Fibroblast of lung (primary cell): ENCODE measurements at regions not wholly inside any gene's neighbourhood (a gene's known extent, or its start where the extent isn't known, plus 50 kb on each side); places are given as distances from the start of the nearest gene placed in this dataset.

ENCODE experiments used
- DNase-seq, 2 donors: peaks; one replicate each; pipeline versions ENCODE4 v3.0.0 to v3.0.0-alpha.2; 2010; ENCODE audit warnings: low read depth in 2 of 2
- H2AFZ ChIP-seq: 2 replicates; pipeline ENCODE4 v1.5.1; 2012; ENCODE audit warnings: low read length, control low read depth, inconsistent platforms
- H3K27ac ChIP-seq: 2 replicates; pipeline ENCODE4 v1.5.1; 2011; ENCODE audit warnings: low read length, control low read depth; ENCODE audit not compliant: insufficient read depth
- H3K27me3 ChIP-seq: 2 replicates; pipeline ENCODE4 v1.5.1; 2011; ENCODE audit warnings: mild to moderate bottlenecking, low read length; ENCODE audit not compliant: control insufficient read depth, insufficient read depth
- H3K36me3 ChIP-seq: 2 replicates; pipeline ENCODE4 v1.5.1; 2011; ENCODE audit warnings: low read length; ENCODE audit not compliant: control insufficient read depth, insufficient read depth
- H3K4me1 ChIP-seq: 2 replicates; pipeline ENCODE4 v1.5.1; 2011; ENCODE audit warnings: low read length; ENCODE audit not compliant: control insufficient read depth, insufficient read depth; ENCODE audit errors: extremely low read depth
- H3K4me2 ChIP-seq: 2 replicates; pipeline ENCODE4 v1.5.1; 2011; ENCODE audit warnings: low read length, control low read depth; ENCODE audit not compliant: insufficient read depth; ENCODE audit errors: extremely low read depth
- H3K4me3 ChIP-seq, 4 experiments: fragments of 200-600 bp in 1 of 4; sonication (generic) in 1 of 4; replicated peaks in 1 of 4; 2 replicates each; pipeline ENCODE4 v1.5.1; 2011 to 2016; ENCODE audit warnings: low read length in 4 of 4, low read depth in 3 of 4, mild to moderate bottlenecking in 3 of 4, control low read depth in 2 of 4, inconsistent platforms in 1 of 4, mixed read lengths in 1 of 4; ENCODE audit not compliant: insufficient read depth in 1 of 4; ENCODE audit errors: control extremely low read depth in 1 of 4
- H3K79me2 ChIP-seq: 2 replicates; pipeline ENCODE4 v1.5.1; 2012; ENCODE audit warnings: mild to moderate bottlenecking, low read length, inconsistent platforms; ENCODE audit not compliant: control insufficient read depth, insufficient read depth
- H3K9ac ChIP-seq: 2 replicates; pipeline ENCODE4 v1.5.1; 2011; ENCODE audit warnings: mild to moderate bottlenecking, low read length, control low read depth; ENCODE audit not compliant: insufficient read depth
- H3K9me3 ChIP-seq: 2 replicates; pipeline ENCODE4 v1.5.1; 2012; ENCODE audit warnings: low read depth, low read length; ENCODE audit not compliant: control insufficient read depth, insufficient read depth
- H4K20me1 ChIP-seq: 2 replicates; pipeline ENCODE4 v1.5.1; 2011; ENCODE audit warnings: low read length; ENCODE audit not compliant: control insufficient read depth, insufficient read depth; ENCODE audit errors: extremely low read depth
- EZH2 ChIP-seq: IDR thresholded peaks from 2 replicates; pipeline ENCODE4 v1.5.1; 2012; ENCODE audit warnings: low read length, control low read depth, mild to moderate bottlenecking; ENCODE audit errors: missing control alignments
- TF ChIP-seq, protein P1 (sequence below), 2 donors: IDR thresholded peaks in 1 of 2; conservative IDR thresholded peaks in 1 of 2; 1 replicate in 1 of 2; 2 replicates in 1 of 2; pipeline ENCODE4 v1.5.1; 2011 to 2012; ENCODE audit warnings: low read length in 2 of 2, control low read depth in 1 of 2, inconsistent platforms in 1 of 2, low read depth in 1 of 2, mild to moderate bottlenecking in 1 of 2

DNA sequence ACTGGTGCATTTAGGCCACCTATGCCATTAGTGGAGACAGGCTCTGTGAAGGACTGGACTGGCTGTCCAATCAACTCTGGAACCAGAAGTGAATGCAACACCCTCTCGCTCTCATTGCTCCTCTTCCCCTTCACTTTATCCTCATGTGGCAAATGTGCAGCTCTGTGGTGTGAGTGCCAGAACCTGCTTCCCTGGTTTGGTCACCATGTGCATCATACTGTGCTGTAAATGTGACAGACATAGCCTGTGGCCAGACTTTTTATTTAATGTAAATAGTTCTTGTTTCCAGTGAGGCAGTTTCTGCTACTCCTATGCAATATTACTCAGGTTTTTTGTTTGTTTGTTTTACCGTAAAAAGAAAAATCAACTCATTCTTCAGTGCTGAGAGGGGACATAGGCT lies 73.0 kb upstream of the PPP1R9A start:
- no peak overlapping the region for H3K9ac ChIP-seq
- TF ChIP-seq EZH2 = no peak
- TF ChIP-seq, protein P1, sequence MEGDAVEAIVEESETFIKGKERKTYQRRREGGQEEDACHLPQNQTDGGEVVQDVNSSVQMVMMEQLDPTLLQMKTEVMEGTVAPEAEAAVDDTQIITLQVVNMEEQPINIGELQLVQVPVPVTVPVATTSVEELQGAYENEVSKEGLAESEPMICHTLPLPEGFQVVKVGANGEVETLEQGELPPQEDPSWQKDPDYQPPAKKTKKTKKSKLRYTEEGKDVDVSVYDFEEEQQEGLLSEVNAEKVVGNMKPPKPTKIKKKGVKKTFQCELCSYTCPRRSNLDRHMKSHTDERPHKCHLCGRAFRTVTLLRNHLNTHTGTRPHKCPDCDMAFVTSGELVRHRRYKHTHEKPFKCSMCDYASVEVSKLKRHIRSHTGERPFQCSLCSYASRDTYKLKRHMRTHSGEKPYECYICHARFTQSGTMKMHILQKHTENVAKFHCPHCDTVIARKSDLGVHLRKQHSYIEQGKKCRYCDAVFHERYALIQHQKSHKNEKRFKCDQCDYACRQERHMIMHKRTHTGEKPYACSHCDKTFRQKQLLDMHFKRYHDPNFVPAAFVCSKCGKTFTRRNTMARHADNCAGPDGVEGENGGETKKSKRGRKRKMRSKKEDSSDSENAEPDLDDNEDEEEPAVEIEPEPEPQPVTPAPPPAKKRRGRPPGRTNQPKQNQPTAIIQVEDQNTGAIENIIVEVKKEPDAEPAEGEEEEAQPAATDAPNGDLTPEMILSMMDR (conservative IDR thresholded peaks at IDR 0.05 in 1 of 2, IDR thresholded peaks at IDR 0.05 in 1 of 2; ENCODE audit: low read depth in 1 of 2, low read length in 2 of 2) = no peak
- no peaks in the 10 kb centered on the region for H3K79me2 ChIP-seq
- DNase-seq = no peak
- H3K27ac ChIP-seq = no peak overlapping the region
- no peaks in the 10 kb centered on the region for H3K36me3 ChIP-seq
- H3K4me3 ChIP-seq = no peak overlapping the region
- H3K9me3 ChIP-seq = no peaks in the 10 kb centered on the region
- H4K20me1 ChIP-seq = no peaks in the 10 kb centered on the region
- H3K4me1 ChIP-seq = no peaks in the 10 kb centered on the region
- H3K27me3 ChIP-seq = no peaks in the 10 kb centered on the region
- no peak overlapping the region for H3K4me2 ChIP-seq
- H2AFZ ChIP-seq = no peak overlapping the region

DNA sequence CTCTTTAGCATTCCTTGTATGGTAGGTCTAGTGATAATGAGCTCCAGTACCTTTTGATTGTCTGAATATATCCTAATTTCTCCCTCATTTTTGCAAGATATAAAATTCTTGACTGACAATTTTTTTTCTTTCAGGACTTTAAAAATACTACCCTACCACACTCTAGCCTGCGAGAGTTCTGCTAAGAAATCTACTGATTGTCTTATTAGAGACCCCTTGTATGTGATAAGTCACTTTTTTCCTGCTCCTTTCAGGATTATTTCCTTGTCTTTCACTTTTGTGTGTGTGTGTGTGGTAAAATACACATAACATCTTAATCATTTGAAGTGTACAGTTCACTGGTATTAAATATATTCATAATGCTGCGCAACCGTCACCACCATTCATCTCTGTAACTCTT lies 68.7 kb upstream of the PPP1R9A start:
- Histone ChIP-seq H3K4me1 (no peaks in the 10 kb centered on the region), H3K4me2 (no peak overlapping the region), H3K36me3 (no peaks in the 10 kb centered on the region)

DNA sequence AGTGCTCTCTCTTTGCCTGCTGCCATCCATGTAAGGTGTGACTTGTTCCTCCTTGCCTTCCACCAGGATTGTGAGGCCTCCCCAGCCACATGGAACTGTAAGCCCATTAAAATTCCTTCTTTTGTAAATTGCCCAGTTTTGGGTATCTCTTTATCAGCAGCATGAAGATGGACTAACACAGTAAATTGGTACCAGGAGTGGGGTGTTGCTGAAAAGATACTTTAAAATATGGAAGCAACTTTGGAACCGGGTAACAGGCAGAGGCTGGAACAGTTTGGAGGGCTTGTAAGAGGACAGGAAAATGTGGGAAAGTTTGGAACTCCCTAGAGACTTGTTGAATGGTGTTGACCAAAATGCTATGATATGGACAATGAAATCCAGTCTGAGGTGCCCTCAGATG lies 63.8 kb upstream of the PPP1R9A start:
- Histone ChIP-seq H3K27me3 (no peaks in the 10 kb centered on the region), H3K4me3 (no peak overlapping the region), H3K4me1 (no peaks in the 10 kb centered on the region), H3K9ac (no peak overlapping the region), H3K9me3 (no peaks in the 10 kb centered on the region), H2AFZ (no peak overlapping the region), H4K20me1 (no peaks in the 10 kb centered on the region), H3K27ac (no peak overlapping the region), H3K4me2 (no peak overlapping the region), H3K36me3 (no peaks in the 10 kb centered on the region), H3K79me2 (no peaks in the 10 kb centered on the region)
- TF ChIP-seq EZH2 = no peak
- DNase-seq = no peak

More for the DNA sequence above, 68.7 kb upstream of the PPP1R9A start:
- H3K4me3 ChIP-seq = no peak overlapping the region
- DNase-seq = no peak
- no peaks in the 10 kb centered on the region for H3K79me2 ChIP-seq
- H2AFZ ChIP-seq = no peak overlapping the region
- no peaks in the 10 kb centered on the region for H4K20me1 ChIP-seq
- H3K9ac ChIP-seq = no peak overlapping the region
- no peak overlapping the region for H3K27ac ChIP-seq
- H3K27me3 ChIP-seq = no peaks in the 10 kb centered on the region
- TF ChIP-seq, protein P1 (conservative IDR thresholded peaks at IDR 0.05 in 1 of 2, IDR thresholded peaks at IDR 0.05 in 1 of 2; ENCODE audit: low read depth in 1 of 2, low read length in 2 of 2) = no peak
- TF ChIP-seq EZH2 = no peak
- H3K9me3 ChIP-seq = no peaks in the 10 kb centered on the region

DNA sequence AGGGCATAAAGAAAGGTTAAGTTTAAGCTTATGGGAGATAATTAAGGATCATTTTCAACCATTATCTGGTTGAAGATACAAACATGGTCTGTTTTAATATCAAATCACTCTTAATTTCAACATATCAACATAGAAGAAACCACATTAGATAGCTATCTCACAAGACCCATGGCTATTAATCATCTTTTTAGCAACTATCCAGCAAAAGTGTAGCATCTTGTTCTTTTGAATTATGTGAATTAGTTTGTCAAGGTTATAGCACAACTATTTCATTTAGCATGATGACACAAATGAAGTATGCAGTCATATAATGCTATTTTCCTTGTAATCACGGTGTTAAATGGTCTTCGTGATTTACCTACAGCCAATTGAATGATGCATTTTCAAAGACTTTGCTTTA lies 58.9 kb upstream of the PPP1R9A start:
- Histone ChIP-seq H3K27me3 (no peaks in the 10 kb centered on the region), H4K20me1 (no peaks in the 10 kb centered on the region), H3K36me3 (no peaks in the 10 kb centered on the region), H3K4me3 (no peak overlapping the region), H3K9me3 (no peaks in the 10 kb centered on the region), H3K27ac (no peak overlapping the region), H3K9ac (no peak overlapping the region), H2AFZ (no peak overlapping the region), H3K79me2 (no peaks in the 10 kb centered on the region), H3K4me1 (no peaks in the 10 kb centered on the region), H3K4me2 (no peak overlapping the region)
- TF ChIP-seq, protein P1 (conservative IDR thresholded peaks at IDR 0.05 in 1 of 2, IDR thresholded peaks at IDR 0.05 in 1 of 2; ENCODE audit: low read depth in 1 of 2, low read length in 2 of 2) = no peak
- TF ChIP-seq EZH2 = no peak
- DNase-seq = no peak
